Pancreas (tissue), 10 donors: ENCODE measurements at regions not wholly inside any gene's neighbourhood (a gene's known extent, or its start where the extent isn't known, plus 50 kb on each side); places are given as distances from the start of the nearest gene placed in this dataset.

Experiments used
- ATAC-seq, 4 donors: fragments of 200-7000 bp; cut with Tn5 transposase; one replicate each; pipeline versions ENCODE4 v1.8.0 to v1.9.1; 2020; ENCODE audit warnings: mild to moderate bottlenecking in 4 of 4, moderate library complexity in 4 of 4
- DNase-seq, 6 donors: peaks; one replicate each; pipeline ENCODE4 v3.0.0-alpha.2; 2020
- FAIRE-seq: peaks from 2 replicates; lab custom pipeline; 2012; peaks lifted over from hg19 to GRCh38; lab: Jason Lieb, UNC
- H3K27ac ChIP-seq, 4 donors: fragments of 200-600 bp; sonication (generic); 1 replicate in 3 of 4; 2 replicates in 1 of 4; pipeline versions ENCODE4 v1.5.0 to v1.8.0; 2020
- H3K27me3 ChIP-seq, 4 donors: fragments of 200-600 bp; one replicate each; pipeline ENCODE4 v1.8.0; 2021
- H3K36me3 ChIP-seq, 3 donors: fragments of 200-600 bp; sonication (generic) in 1 of 3; one replicate each; pipeline versions ENCODE4 v1.5.0 to v1.8.0; 2020 to 2021
- H3K4me1 ChIP-seq, 3 donors: fragments of 200-600 bp; one replicate each; pipeline ENCODE4 v1.8.0; 2021
- H3K4me3 ChIP-seq, 4 donors: fragments of 200-600 bp; sonication (generic) in 2 of 4; one replicate each; pipeline versions ENCODE4 v1.5.0 to v1.8.0; 2020 to 2021
- H3K9me3 ChIP-seq, 4 donors: fragments of 200-600 bp; one replicate each; pipeline ENCODE4 v1.8.0; 2021
- WGBS, 2 donors: extraction: QIAGEN DNeasy Blood & Tissue Kit; methylation state at CpG; one replicate each; pipeline ENCODE4 v1.1.7; 2013; 5-methylcytosine and 5-hydroxymethylcytosine counted together
- intact Hi-C, 3 donors: fragments of 100-400 bp; cut with DNase I; formaldehyde crosslinking; loops; one replicate each; pipeline versions ENCODE4 v1.11.1 to v1.14.2; 2022
- TF ChIP-seq, protein P1 (sequence below), 4 donors: fragments of 200-600 bp; sonication (generic) in 3 of 4; IDR thresholded peaks; one replicate each; pipeline versions ENCODE4 v1.5.0 to v1.8.0; 2021; ENCODE audit warnings: antibody characterized with exemption in 4 of 4
- donor health status: healthy with polysubstance abuse.
- donor health status: DM: no; HTN: no; CAD: no; lungs with moderate emphysema.
- donor health status: DM: no; HTN: no; CAD: no.
- donor health status: control.
- donor health status: control.
- donor health status: Bipolar disorder and iron deficiency.
- donor health status: DM: yes; HTN: yes; CAD: no.
- donor health status: DM: no; HTN: no; CAD: no.
- donor health status: DM: no; HTN: no; CAD: no.
- donor health status: DM: yes; HTN: yes; CAD: no.

DNA sequence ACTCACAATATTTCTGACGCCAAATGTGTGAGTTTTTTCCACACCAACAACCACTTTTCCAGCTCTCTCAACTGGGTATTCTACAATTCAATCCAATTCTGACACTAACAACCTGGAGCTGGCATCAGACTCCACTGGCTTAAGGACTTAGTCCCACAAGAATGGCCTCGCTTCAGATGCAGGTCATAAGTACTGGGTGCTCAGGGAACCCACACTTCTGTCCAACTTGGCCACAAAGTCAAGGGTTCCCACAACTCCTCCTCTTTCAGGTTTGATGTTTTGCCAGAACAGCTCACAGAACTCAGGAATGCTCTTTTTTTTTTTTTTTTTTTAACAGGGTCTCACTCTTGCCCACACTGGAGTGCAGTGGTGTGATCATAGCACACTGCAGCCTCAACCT, 56.1 kb upstream of the TMC5 start:
- H3K4me1 ChIP-seq, result no peaks in the 10 kb centered on the region
- ATAC-seq, result no peak
- no peaks in the 10 kb centered on the region for H3K36me3 ChIP-seq
- H3K27me3 ChIP-seq, result no peaks in the 10 kb centered on the region
- no peak for FAIRE-seq
- H3K27ac ChIP-seq, result no peak overlapping the region
- TF ChIP-seq, protein P1, sequence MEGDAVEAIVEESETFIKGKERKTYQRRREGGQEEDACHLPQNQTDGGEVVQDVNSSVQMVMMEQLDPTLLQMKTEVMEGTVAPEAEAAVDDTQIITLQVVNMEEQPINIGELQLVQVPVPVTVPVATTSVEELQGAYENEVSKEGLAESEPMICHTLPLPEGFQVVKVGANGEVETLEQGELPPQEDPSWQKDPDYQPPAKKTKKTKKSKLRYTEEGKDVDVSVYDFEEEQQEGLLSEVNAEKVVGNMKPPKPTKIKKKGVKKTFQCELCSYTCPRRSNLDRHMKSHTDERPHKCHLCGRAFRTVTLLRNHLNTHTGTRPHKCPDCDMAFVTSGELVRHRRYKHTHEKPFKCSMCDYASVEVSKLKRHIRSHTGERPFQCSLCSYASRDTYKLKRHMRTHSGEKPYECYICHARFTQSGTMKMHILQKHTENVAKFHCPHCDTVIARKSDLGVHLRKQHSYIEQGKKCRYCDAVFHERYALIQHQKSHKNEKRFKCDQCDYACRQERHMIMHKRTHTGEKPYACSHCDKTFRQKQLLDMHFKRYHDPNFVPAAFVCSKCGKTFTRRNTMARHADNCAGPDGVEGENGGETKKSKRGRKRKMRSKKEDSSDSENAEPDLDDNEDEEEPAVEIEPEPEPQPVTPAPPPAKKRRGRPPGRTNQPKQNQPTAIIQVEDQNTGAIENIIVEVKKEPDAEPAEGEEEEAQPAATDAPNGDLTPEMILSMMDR (IDR thresholded peaks at IDR 0.05), result no peak
- no peaks in the 10 kb centered on the region for H3K9me3 ChIP-seq
- 64 to 77% methylated on average over 2 of the region's 2 CpGs for WGBS, 2 donors
- intact Hi-C loops, result no loop called here
- DNase-seq, result no peak
- no peak overlapping the region for H3K4me3 ChIP-seq

GRCh38 chr16:19363740-19364139, 53.9 kb upstream of the TMC5 start:
- Histone ChIP-seq H3K4me1 (no peaks in the 10 kb centered on the region), H3K9me3 (no peaks in the 10 kb centered on the region), H3K27me3 (no peaks in the 10 kb centered on the region), H3K36me3 (no peaks in the 10 kb centered on the region), H3K27ac (no peak overlapping the region), H3K4me3 (no peak overlapping the region)
- DNase-seq, result no peak
- TF ChIP-seq, protein P1 (IDR thresholded peaks at IDR 0.05), result no peak
- no peak for FAIRE-seq
- intact Hi-C loops, result no loop called here
- WGBS, 2 donors, result 74 to 87% methylated on average over 7 of the region's 7 CpGs
- ATAC-seq, result no peak

- DNase-seq (no peak), ATAC-seq (no peak), FAIRE-seq (no peak)
- Histone ChIP-seq H3K4me3 (no peak overlapping the region), H3K27ac (no peak overlapping the region), H3K9me3 (no peaks in the 10 kb centered on the region), H3K4me1 (no peaks in the 10 kb centered on the region), H3K27me3 (no peaks in the 10 kb centered on the region), H3K36me3 (no peaks in the 10 kb centered on the region)
- WGBS, 2 donors, result 20 to 23% methylated on average over 1 of the region's 1 CpG
- intact Hi-C loops, result loop anchor here in 1 of 3 donors (5.0 kb wide), 1 partner anchor 278 kb away; no protein-coding TSS in a partner anchor
- TF ChIP-seq, protein P1 (IDR thresholded peaks at IDR 0.05), result no peak
These were observed 52.2 kb upstream of the TMC5 start for GRCh38 chr16:19365486-19365885.

GRCh38 chr16:19366391-19366790, 51.3 kb upstream of the TMC5 start:
- Histone ChIP-seq H3K36me3 (no peaks in the 10 kb centered on the region), H3K27me3 (no peaks in the 10 kb centered on the region), H3K4me3 (no peak overlapping the region), H3K4me1 (no peaks in the 10 kb centered on the region), H3K9me3 (no peaks in the 10 kb centered on the region), H3K27ac (no peak overlapping the region)
- intact Hi-C loops, result loop anchor here in 1 of 3 donors (5.0 kb wide), 1 partner anchor 279 kb away; no protein-coding TSS in a partner anchor
- 5 to 8% methylated on average over 4 of the region's 4 CpGs for WGBS, 2 donors
- FAIRE-seq, result no peak
- TF ChIP-seq, protein P1 (IDR thresholded peaks at IDR 0.05), result no peak
- no peak for ATAC-seq
- no peak for DNase-seq

- no peak for ATAC-seq
- no peaks in the 10 kb centered on the region for H3K4me1 ChIP-seq
These were observed 50.3 kb upstream of the TMC5 start for GRCh38 chr16:19367335-19367734.

More at GRCh38 chr16:19367335-19367734, 50.3 kb upstream of the TMC5 start:
- TF ChIP-seq, protein P1 (IDR thresholded peaks at IDR 0.05), result no peak
- Histone ChIP-seq H3K4me3 (no peak overlapping the region), H3K27ac (no peak overlapping the region), H3K36me3 (no peaks in the 10 kb centered on the region), H3K27me3 (no peaks in the 10 kb centered on the region), H3K9me3 (no peaks in the 10 kb centered on the region)
- FAIRE-seq (no peak), DNase-seq (no peak)
- intact Hi-C loops, result loop anchor here in 1 of 3 donors (5.0 kb wide), 1 partner anchor 280 kb away; no protein-coding TSS in a partner anchor
